Muscle of back (tissue), 3 donors: ENCODE measurements at regions not wholly inside any gene's neighbourhood (a gene's known extent, or its start where the extent isn't known, plus 50 kb on each side); places are given as distances from the start of the nearest gene placed in this dataset.

Source experiments
- DNase-seq, 3 donors: peaks; one replicate each; pipeline versions ENCODE4 v3.0.0 to v3.0.0-alpha.2; 2013

DNA sequence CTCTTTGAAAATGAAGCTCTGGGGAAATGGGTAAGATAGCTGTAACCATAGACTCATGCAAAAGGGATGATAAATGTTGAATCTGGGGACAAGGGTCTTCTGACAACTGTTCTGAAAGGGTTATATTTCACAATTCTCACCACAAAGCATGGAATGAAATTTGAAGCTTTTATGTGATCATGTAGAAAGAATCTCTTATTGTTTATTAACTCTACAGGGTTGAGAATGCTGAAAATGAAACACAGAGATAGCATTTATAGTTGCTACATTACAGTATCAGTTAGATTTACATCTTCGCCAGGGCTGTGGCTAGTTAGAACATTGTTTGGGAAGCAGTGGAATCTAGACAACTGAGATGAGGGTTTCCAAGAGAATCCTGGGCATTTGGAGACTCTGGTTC lies 97.4 kb upstream of the LHCGR start:
- DNase-seq = peak in 1 of 3 donors; percentile 86

DNA sequence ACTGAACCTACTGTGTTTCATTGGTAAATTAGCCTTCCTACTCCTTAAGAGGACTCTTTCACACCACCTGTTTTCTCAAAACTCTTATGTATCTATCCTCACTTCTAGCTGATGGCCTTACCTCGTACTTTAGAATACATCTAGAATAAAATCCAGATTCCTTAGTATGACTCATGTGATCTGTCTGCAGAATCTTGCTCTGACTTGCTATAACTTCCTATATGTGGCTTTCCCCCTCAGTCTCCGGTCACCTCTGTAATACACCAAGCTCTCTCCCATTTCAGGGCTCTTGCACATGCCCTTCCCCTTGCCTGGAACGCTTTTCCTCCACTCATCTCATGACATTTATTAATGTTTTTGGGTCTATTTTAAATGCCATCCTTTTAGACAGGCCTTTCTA lies 95.6 kb upstream of the LHCGR start:
- peak in 1 of 3 donors; percentile 12 for DNase-seq

DNA sequence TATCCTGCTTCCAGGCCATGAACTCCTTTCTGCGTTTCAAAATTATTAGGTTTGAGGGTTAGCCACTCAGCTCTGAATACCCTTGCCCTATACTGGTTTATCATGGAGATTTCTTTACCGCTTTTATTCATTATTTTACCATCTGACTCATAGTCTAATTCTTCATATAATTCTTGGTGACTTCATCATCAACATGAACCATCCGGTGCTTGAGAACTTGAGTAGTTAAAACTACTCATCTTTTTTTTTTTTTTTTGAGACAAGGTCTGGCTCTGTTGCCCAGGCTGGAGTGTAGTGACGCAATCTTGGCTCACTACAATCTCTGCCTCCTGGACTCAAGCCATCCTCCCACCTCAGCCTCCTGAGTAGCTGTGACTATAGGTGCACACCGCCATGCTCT lies 94.2 kb upstream of the LHCGR start:
- peak in 1 of 3 donors; percentile 67 for DNase-seq

DNA sequence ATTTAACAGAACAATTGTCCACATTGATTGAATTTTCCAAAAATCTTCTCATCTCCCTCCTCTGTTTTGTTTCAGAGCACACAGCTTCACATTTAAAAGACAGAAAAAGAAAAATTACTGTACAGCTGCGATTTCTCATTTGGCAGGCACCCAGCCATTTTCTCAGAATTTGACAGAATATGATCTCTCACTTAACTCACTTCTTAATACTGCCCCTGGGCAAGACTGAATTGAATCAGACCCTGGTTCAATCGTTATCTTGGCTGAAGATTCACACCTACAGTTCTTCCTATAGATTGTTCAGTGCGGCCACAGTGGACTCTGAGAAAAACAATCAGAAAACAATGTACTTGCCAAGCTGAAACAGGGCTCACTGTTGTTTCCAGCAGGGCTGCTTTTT lies 90.2 kb upstream of the LHCGR start:
- DNase-seq = peak in 1 of 3 donors; percentile 42

DNA sequence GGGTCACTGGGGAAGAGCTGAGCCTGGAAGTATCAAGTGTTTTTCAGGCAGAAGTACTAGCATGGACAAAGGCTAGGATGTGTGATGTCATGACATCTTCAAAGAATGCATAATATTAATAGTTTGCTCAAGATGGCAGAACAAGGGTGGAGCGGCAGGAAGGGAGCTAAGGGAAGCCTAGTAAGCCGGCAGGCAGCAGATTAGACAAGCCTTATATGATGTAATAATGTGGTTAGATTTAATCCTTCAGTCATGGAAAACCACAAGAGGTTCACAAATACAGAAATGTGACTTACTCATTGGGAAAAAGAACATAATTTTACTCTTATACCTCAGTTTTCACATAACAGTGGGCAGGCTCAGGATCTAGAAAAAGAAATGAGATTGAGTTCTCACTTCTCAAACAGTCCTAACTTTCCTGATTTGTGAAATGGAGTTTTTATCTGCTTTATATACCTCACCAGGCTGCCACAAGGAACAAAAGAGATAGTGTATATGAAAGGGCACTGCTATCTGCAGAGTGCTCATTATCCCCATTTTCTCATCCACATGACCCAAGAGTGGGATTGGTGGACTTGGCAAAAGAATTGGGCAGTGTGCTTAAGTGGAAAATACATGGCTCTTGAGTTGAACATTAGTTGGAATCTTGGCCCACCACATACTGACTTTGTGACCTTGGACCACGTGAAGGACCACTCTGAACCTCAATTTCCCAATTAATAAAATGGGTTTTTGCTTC lies 89.1 kb upstream of the LHCGR start:
- peak in 1 of 3 donors; percentile 41 for DNase-seq

DNA sequence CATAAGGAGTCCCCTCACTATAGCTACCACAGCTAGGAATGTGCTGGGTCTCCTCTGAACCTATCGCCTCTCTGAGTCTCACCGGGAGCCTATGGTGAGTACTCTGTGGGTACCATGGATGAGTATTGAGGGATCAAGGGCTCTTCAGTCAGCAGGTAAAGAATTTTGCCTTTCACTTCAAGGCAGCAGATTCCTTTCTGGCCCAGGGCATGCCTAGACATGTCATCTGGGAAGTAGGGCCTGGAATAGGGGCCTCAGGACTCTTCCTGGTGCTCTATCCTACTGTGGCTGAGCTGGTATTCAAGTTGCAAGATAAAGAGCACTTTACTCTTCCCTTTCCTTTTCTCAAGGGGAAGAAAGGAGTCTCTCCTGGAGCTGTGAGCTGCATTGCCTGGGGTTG lies 85.6 kb upstream of the LHCGR start:
- DNase-seq = no peak

DNA sequence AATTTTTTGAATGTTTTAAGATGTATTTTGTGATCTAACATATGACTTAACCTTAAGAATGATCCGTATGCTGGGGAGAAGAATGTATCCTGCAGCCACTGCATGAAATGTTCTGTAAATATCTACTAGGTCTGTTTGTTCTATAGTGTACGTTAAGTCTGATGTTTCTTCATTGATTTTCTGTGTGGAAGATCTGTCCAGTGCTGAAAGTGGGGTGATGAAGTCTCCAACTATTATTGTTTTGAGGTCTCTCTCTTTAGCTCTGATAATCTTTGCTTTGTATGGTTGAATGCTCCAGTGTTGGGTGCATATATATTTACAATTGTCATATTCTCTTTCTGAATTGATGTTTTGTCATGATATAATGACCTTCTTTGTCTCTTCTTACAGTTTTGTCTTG lies 82.5 kb upstream of the LHCGR start:
- no peak for DNase-seq

DNA sequence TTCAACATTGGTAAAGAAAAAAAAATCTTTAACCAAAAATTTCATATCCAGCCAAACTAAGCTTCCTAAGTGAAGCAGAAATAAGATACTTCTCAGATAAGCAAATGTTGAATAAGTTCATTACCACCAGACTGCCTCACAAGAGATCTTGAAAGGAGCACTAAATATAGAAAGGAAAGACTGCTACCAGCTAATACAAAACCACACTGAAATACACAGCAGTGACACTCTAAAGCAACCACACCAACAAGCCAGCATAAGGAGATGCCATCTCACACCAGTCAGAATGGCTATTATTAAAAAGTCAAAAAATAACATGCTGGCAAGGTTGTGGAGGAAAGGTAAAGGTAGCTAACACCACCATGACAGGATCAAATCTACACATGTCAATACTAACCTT lies 74.0 kb upstream of the LHCGR start:
- DNase-seq = no peak

DNA sequence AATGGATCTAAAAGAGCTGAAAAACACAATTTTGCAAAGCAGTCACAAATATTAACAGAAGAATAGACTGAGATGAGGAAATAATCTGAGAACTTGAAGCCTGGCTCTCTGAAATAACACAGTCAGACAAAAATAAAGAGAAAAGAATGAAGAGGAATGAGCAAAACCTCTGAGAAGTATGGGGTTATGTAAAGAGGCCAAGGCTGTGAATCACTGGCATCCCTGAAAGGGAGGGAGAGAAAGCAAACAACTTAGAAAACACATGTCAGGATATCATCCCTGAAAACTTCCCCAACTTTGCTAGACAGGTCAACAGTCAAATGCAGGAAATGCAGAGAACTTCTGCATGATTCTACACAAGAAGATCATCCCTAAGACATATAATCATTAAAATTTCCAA lies 73.5 kb upstream of the LHCGR start:
- DNase-seq = peak in 1 of 3 donors; percentile 16

DNA sequence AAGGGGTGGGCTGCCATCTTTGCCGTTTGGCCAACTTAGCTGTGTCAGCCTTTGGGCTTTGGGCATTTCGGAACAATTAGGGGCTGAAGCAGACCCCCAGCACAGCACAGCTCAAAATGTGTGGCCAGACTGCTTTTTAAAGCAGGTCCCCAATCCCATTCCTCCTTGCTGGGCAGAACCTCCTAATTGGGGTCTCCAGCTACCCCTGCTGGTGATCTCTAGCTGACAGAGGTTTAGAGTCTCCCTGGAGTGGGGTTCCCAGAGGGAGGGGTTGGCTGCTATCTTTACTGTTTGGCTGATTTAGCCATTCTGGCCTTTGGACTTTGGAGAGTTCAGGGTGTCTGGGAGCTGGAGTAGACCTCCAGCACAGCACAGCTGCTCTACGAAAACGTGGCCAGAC lies 71.5 kb upstream of the LHCGR start:
- peak in 1 of 3 donors; percentile 14 for DNase-seq

DNA sequence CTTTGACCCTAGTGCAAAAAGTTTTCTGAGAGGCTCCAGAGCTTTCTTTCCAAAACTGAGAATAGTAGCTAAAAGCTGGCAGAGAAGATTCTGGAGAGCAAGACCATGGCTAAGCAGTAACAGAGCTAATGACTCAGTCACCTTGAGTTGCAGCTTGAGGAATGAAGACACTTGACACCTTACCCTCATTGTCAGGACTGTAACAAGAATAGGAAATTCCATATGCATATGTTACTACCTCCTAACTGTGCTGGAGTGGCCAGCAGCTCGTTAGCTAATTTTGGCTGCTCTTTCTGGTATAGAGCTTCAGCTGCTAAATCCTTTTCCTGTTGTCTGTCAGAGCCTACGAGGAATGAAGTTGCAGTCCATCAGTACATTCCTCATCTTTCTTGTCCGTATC lies 68.6 kb upstream of the LHCGR start:
- no peak for DNase-seq

DNA sequence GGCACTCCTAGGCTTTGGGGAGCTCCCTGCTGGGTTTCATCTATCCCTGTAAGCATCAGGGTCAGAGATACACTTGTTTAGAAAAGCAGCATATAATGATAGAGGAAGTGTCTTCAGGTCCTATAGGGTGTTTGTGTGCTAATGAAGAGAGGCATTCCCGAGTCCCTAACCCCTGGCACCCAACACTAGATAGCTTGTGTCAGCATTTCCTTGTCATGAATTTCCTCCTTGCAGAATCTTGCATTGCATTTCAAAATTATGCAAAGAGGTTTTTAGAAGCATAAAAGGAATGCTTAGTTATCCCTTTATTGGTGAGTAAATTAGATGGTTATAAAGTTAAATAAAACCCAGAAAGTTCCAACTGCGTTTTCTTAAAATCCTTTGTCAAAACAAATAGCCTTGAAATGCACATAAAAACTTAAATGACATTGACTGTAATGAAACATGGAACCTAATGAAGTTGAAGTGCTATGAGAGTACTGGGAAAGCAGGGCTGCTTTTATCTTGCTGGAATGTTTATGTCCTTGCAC lies 63.7 kb upstream of the LHCGR start:
- DNase-seq = no peak

DNA sequence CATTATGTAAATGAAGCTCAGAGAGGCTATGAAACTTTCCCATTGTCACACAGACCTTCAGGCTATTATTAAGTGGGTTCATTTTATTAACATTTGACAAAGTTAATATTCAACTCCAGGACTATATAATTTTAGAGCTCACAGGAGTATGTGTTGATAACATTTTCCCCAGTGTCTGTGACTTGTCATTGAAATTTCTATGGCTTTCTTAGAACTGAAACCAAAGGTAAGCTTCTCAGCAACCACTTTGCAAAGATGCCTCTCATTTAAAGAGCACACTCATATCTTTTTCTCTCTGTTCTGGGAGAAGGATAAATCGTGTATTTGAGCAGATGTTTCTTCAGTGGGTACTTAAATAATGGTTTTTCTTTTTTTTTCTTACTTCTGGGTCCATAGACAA lies 61.8 kb upstream of the LHCGR start:
- DNase-seq = no peak

DNA sequence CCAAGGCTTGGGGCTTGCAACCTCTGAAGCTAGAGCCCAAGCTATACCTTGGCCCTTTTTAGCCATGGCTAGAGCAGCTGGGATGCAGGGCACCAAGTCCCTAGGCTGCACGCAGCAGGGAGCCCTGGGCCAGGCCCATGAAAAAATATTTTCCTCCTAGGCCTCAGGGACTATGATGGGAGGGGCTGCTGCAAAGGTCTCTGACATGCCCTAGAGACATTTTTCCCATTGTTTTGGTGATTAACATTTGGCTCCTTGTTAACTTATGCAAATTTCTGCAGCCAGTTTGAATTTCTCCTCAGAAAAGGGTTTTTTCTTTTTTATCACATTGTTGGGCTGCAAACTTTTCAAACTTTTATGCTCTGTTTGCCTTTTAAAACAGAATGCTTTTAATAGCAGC lies 56.9 kb upstream of the LHCGR start:
- no peak for DNase-seq

DNA sequence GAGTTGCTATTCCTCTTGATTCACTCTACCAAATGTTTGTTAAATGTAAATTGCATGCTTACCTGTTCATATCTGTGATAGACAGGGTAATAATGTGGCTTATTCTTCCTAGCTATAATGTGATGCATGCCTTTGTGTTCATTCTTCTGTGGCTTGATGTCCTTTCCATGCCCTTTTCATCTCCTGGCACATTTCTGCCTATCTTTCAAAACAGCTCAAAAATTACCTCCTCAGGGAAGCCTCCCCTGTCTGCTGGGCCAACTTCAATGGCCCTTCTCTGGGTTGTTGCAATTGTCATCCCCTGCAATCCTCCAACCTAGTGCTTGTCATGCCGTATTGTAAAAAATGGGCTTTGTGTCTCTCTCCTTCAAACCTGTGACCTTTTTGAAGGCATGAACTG lies 52.8 kb upstream of the LHCGR start:
- no peak for DNase-seq
